HK-2 (cell line): ENCODE measurements at regions not wholly inside any gene's neighbourhood (a gene's known extent, or its start where the extent isn't known, plus 50 kb on each side); places are given as distances from the start of the nearest gene placed in this dataset.

Source experiments
- DNase-seq: peaks from one replicate; pipeline ENCODE4 v3.0.0-alpha.2; 2018; ENCODE audit not compliant: unreplicated experiment

DNA sequence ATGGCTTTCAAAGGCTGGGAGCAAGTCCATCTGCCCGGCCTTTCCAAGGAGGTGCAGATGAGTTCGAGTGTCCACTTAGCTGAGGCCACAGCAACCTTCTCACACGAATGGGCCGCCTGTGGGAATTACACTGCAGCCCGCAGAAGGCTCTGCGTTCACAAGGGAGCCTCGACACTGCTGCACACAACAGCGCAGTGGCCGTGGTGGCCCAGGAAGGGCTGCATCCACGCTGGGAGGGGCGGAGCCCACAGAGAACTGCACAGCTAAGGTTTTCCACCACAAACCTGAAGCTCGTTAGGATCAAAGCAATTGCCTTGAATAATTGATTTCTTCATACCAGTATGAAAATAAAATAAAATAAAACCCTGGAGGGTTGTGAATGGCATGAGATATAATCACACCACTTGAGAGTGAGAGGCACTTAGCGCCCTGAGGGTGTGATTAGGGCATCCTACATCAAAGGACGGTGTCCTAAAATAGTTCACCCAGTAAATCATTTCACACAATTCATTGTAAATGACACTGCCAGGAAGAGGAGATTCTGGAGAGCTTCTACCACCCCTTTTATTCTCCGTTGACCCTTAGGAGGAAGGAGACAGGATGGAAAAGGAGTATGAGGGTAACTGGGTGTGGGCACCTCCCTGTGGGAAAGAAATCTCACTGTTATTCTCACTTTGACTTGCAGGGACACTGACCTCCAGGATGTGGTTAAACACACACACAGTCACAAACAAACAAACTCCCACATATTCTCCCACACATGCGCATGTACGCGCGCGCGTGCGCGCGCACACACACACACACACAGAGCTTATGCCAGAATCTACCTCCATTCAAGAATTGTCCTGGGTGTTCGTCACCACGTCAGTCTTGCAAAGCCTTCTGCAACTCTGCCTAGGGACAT lies 256.6 kb upstream of the ID2 start:
- DNase-seq: no peak

DNA sequence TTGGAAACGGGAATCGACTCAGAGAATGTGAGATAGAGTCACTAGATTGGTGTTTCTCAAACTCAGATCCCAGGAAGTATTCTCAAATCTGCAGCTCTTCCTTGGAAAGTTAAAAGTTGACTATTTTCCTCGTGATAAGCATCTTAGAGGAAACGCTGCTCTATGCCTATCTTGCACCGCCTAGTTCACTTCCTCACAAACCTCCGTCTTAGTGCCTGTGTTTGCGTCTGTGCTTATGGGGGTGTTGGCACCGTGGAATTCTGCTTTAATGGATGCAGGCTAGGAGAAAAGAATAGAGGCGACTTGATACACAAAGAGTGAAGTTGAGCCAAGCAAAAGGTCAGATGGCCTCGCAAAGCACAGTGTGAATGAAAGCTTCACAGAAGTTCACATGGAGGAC lies 255.3 kb upstream of the ID2 start:
- no peak for DNase-seq

DNA sequence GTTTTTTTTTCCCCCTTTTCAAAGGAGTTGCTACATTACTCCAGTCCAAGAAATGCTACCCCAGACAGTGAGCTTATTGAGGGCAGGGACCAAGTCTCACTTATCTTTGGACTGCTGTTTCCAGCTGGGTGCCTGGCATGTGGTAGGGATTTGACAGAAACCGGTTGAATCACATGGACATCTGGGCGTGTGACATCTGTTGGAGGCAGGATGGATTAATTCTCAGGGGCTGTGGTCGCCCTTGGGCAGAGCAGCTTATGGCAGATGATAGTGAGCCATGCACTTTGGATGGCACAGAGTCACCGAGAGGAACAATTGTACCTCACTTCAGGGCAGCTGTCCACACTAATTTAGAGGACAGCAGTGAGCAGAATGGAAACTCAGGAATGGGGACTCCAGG lies 254.6 kb upstream of the ID2 start:
- DNase-seq: no peak

DNA sequence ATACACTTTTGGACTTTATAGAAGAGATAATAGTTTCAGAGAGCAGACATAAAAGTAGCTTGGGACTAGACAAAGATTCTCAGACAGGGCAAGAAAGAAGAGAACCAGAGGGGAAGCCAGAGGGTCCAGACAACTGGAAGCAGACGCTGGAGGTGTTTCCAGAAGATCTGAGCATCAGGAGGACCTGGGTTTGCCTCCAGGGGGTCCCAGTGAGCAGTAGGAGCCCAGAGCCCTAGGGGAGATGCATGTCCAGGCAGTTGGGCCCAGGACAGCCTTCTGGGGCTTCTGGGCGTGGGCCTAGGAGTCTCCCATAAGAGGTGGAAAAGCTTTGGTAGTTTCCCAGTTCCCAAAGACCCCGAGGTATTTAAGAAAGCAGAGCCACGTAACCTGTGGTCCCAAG lies 251.2 kb upstream of the ID2 start:
- DNase-seq: no peak

DNA sequence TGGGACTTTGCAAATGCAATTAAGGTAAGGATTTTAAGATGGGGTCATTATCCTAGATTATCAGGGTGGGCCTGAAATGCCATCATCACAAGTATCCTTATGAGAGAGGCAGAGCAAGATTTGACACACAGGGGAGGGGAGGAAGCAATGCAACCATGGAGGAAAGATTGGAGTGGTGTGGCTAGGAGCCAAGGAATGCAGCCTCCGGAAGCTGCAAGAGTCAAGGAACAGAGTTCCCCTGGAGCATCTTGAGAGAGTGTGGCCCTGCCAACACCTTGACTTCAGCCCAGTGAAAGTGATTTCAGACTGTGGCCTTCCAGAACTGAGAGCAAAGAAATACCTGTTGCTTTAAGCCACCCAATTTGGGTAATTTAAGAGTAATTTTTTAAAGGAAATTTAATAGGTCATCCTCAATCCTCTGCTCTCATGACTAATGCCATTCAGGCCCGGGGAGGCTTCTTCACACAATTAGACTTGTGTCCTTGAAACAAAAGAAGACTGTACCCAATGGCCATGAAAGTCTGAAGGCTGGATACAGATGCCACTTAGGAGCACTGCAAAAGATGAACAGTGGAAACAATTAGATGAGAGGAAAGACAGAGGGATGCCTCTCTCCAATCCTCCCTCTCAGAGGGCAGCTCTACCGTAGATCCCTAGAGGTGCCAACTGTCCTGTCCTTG lies 250.3 kb upstream of the ID2 start:
- DNase-seq: no peak

DNA sequence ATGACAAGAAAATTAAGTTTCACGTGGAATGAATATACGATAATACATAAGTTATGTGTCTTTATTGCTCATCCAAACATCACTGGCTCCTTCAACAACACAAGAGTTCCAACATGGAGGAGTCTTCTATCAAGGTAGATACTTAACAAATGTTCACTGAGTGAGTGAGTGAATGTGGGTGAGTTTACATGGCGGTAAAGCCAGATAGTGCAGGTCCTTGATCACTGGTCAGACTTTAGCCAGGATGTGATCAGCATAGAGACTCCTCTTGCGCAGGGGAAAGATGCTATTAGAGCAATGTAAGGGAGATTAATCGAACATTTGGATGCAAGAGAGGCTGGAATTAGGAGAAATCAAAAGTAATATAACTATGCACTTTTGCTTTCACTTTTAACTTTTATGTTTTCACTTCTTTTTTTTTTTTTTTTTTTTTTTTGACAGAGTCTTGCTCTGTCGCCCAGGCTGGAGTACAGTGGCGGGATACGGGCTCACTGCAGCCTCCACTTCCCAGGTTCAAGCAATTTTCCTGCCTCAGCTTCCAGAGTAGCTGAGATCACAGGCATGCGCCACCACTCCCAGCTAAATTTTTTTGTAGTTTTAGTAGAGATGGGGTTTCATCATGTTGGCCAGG lies 249.0 kb upstream of the ID2 start:
- DNase-seq: no peak

DNA sequence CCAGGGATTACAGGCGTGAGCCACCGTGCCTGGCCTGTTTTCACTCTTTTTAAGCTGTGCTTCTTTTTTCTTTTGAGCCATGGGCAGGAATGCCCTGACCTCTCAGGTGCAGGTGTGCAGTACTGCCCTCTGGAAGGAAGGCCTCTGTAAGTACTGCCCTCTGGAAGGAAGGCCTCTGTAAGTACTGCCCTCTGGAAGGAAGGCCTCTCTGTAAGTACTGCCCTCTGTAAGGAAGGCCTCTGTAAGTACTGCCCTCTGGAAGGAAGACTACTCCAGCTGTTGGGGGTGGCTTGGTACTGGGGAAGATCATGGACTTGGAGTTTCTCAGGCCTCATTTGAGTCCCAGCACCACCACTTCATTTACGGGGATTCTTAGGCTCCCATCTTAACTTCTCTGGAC lies 248.5 kb upstream of the ID2 start:
- no peak for DNase-seq

DNA sequence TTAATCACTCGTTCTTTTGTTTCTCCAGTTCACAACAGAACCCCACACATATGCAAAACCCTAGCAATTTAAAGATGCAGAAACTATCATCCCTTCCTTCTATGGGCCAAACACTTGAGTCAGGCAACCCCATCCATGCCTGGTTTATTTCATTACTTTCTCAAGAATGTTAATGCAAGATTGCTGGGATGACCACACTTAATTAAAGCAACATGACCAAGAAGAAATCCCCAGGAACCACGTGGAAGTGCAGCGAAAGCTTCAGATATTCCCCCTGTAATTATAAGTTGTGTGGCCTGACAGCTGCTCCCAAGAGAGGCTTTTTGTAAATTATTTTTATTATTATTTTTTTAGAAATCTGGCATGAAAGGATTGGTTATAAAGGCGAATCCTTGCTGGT lies 246.2 kb upstream of the ID2 start:
- no peak for DNase-seq

DNA sequence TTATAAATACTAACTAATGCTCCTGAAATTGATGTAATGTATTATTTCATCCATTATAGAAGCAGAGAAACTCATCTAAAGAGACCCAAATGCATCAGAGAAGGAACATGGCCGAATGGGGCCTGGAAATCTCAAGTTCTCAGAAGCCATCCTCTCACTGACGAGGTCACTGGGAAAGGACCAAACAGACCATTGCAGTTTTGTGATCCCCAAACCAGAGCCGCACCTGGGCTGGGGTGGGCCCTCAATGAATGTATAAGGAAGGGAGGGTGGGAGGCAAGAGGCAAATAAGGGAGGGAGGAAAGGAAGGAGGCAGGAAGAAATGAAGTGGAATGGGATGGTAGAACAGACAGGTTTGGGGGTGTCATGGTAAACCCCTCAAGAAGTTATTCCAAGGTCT lies 245.3 kb upstream of the ID2 start:
- no peak for DNase-seq

DNA sequence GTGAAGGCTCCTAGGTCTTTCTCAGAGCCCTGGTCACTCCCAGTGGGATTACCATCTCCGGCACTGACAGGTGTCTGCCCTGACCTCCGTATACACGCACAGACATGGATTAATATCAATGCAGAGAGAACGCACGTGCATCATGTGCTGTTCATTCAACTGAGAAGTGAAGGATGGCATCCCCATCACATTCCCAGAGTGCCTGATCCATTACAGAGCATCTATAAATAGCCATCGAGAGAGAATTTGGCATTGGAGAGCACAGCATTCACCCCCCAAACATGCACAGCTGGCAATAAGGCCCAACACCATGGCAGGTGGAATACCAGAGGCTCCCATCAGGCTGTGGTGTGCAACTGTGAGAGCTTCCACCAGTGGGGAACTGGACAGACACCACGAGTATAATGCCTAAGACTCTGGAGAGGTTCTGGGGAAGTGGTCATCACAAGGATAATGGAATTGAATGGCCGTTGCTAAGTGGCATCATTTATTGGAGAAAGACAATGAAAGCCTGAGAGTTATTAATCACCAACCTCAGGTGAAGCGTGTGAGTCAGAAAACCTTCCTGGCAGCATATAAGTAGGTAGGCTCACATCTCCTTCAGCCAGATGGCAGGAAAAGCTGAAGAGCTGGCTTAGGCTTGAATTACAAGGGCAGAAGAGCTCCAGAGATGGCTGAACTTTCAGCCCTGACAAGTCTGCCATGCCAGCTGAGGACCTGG lies 244.5 kb upstream of the ID2 start:
- no peak for DNase-seq

DNA sequence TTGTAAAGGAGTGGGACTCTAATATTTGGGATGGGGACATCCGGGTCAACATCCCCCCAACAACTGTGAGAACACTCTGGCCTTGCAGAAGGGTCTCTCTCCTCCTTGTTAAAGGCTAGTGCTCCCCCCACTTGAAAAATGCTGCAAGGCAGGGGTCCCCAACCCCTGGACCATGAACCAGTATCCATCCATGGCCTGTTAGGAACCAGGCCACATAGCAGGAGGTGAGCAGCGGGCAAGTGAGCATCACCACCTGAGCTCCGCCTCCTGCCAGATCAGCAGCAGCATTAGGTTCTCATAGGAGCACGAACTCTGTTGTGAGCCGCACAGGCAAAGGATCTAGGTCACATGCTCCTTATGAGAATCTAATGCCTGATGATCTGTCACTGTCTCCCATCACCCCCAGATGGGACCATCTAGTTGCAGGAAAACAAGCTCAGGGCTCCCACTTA lies 243.9 kb upstream of the ID2 start:
- DNase-seq: no peak

DNA sequence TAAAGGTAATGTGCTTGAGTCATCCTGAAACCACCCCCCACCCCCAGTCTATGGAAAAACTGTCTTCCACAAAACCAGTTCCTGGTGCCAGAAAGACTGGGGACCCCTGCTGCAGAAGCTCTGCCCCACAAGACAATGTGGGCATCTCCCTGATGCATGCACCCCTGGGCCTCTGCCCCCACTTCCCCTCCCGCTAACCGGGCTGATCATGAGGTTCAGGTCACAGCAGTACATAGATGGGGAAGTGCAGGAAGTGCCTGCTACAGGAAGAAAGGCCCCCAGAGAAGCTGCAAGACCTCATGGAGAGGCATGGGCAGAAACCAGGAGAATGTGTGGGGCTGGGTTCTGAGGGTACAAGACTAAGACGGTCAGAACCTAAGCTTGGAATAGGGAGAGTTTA lies 243.4 kb upstream of the ID2 start:
- DNase-seq: no peak

DNA sequence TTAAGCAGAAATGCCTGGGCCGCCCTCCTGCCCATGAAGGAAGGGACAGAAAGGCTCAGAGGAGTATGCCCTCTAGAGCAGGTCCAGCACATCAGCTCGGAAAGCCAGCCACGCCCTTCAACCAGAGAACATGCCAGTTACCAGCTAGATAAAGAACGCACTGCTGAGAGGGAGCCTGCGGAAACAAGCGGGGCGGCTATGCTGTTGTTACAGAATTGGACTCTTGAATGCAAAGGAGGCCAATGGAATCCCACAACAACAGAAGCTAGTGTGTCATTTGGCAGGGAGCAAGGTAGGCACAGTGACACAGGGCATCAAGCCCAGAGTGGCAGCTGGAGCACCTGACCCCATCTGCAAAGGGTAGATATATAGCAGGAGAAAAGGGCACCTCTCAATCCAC lies 242.9 kb upstream of the ID2 start:
- no peak for DNase-seq

DNA sequence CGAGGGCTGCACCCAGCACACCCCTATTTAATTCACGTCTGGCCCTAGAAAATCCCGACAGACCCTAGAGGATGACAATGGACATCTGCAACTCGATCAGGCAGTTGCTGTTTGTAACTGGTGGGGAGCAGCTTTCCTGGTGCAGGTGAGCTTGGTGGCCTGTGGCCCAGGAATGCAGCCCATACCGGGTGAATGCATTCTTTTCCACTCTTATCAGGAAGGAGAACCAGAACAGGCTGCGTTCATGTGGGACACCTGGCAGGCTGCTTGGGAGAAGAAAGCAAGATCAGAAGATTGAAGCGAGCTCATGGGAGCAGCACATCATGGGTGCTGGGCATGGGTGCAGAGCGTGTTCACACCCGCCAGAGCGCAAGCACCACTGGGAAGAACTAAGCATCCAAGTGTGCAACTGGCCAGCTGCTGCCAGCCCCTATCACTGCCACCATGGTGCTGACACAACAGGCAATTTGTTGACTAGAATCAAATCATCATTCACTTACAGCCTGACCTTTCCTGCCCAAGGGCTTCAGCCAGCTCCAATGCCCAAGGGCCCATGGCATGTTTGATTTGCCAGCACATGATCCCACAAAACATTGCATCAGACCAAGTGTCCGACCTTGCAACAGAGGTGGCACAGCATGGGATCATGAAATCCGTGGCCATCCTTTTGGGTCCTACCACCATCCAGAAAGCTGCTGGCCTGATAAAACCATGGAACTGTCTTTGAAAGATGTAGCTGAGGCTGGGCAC lies 241.7 kb upstream of the ID2 start:
- no peak for DNase-seq

DNA sequence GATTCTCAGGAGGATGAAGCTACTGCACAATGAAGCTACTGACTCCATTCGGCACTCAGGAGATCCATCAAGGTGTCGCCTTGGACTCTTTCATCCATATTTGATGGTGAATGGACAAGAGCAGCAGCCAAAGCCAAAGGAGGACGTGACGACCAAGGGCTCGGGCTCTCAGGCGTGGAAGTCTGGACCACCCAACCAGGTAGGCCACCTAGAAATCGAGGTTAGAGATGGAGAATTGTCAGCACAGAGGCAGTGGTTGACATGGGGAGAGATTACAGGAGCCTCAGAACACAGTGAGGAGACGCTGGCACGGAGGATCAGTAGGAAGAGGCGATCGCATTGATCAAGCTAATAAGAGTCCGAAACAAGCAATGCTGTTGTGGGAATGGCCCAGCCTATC lies 240.5 kb upstream of the ID2 start:
- no peak for DNase-seq

DNA sequence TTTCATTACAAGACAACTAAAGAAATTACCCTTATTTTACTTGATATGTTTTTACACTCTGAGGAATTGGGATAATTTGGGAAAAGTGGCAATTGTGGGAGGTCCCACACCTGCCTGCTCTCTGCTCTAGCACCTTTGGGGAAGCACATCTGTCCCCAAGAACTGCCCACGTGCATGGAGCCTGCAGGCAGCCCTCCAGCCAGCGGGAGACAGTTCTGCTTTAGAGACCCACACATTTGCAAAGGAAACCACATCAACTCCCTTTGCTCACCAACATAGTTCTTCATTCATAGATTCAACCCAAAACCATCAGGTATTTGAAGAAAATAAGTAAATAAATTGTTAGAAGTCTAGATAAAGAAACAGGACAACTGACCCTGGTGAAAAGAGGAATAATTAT lies 239.9 kb upstream of the ID2 start:
- no peak for DNase-seq

DNA sequence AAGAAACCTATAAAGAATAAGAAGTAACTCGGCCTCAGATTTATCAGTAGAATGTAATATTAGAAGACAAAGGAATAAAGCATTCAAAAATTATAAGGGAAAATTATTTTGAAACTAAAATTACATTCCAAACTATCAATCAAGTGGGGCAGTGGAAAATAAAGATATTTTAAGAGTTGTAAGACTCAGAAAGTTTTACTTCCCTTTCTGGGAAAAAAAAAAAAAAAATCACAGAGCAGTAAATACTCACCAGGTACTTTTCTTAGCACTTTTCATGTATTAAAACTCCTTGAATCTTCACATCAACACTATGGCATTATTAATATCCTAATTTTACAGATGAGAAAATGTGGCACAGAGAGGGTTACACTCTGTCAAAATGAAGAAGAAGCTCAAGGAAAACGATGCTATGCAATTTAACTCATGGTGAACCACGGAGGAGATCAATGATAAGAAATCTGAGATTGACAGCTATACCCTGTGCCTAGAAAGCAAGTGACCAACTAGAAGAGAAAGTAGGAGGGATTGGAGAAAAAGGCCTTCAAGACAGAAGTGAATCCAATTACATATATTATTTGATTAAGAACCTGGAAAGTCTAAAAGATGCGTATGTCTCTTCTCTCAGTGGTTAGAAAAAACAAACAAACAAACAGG lies 238.9 kb upstream of the ID2 start:
- no peak for DNase-seq

DNA sequence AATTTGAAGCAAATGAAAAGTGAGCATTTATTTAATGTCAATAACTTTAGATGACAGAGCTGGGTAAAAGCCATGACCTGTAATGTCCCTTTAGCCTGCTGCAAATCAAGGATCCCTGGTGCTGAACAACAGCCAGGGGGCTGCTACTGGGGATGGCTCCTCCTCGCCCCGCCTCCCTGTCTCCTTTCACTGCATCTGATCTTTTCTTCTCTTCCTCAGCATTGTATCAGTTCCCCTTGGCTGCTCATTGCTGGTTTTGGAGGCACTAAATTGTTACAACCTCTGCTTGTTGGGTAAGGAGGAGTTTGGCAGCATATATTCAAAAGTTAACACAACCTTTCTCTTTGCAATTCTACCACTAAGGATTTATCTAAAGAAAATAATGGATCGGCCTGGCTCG lies 236.3 kb upstream of the ID2 start:
- no peak for DNase-seq

DNA sequence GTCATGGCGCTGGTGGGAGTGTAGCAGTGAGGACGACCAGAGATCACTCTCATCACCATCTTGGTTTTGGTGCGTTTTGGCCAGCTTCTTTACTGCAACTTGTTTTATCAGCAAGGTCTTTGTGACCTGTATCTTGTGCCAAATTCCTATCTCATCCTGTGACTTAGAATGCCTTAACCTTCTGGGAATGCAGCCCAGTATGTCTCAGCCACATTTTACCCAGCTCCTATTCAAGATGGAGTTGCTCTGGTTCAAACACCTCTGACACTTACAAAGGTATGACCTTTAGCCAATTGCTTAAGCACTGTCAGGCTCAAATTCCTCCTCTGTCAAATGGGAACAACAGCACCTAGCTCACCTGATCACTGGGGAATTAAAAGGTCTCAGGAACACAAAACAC lies 235.1 kb upstream of the ID2 start:
- peak; percentile 4 for DNase-seq

DNA sequence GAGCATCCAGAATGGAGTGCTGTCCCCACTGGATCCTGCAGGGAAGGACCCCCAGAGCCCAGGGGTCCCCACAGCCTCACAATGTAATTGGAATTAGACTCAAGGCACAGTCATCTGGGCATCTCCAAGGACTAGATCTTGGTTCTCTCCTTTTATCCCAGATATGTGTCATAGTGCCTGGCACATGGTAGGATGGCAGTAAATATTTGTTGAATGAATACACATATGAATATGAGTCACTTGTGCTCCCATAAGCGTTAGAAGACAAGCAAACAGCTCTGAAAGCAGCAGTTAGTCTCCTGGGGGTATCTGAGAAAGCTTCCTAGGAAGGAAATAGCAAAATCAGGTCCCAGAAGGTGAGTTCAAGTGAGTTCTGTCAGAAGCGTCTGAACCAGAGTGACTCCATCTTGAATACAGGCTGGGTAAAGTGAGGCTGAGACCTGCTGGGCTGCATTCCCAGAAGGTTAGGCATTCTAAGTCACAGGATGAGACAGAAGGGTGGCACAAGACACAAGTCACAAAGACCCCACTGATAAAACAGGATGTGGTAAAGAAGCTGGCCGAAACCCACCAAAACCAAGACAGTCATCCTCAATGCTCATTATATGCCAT lies 234.1 kb upstream of the ID2 start:
- no peak for DNase-seq
